ENCODE measurements at regions not wholly inside any gene's neighbourhood (a gene's known extent, or its start where the extent isn't known, plus 50 kb on each side); places are given as distances from the start of the nearest gene placed in this dataset.

DNA sequence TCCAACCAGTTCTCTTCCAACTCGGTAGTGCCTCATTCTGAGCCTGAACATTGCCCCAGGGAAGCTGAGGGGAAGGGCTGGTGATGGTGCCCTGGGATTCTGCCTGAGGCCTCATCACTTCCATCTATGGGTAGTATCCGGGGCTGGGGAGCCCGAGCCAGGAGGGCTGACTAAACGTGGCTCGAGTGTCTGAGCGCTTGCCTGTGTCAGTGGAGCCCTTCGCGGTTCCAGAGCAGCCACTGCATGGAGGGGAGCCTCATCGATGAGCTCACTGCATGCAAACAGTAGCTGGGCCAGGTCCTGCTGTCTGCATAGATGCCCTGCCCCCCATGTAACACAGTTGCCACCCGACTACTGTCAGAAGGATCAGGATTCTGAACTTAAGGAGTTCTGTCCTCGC, 129.3 kb downstream of the GLI2 start:
- H3K4me3 ChIP-seq, result no peak overlapping the region
- H3K27ac ChIP-seq, result no peak overlapping the region
- H3K4me1 ChIP-seq, result peaks cover 0 to 13% (median 10%) of the 10 kb centered on the region in 4 donors
- peaks cover 0 to 15% (median 2%) of the 10 kb centered on the region in 4 donors for H3K27me3 ChIP-seq
- 57 to 81% methylated on average over 5 to 11 of the region's 11 CpGs for WGBS, 2 donors
- no peaks in the 10 kb centered on the region for H3K36me3 ChIP-seq
- DNase-seq (no peak), ATAC-seq (ENCODE audit: low FRiP score in 2 of 2) (no peak)
- H3K9me3 ChIP-seq, result no peaks in the 10 kb centered on the region
- TF ChIP-seq, protein P1, sequence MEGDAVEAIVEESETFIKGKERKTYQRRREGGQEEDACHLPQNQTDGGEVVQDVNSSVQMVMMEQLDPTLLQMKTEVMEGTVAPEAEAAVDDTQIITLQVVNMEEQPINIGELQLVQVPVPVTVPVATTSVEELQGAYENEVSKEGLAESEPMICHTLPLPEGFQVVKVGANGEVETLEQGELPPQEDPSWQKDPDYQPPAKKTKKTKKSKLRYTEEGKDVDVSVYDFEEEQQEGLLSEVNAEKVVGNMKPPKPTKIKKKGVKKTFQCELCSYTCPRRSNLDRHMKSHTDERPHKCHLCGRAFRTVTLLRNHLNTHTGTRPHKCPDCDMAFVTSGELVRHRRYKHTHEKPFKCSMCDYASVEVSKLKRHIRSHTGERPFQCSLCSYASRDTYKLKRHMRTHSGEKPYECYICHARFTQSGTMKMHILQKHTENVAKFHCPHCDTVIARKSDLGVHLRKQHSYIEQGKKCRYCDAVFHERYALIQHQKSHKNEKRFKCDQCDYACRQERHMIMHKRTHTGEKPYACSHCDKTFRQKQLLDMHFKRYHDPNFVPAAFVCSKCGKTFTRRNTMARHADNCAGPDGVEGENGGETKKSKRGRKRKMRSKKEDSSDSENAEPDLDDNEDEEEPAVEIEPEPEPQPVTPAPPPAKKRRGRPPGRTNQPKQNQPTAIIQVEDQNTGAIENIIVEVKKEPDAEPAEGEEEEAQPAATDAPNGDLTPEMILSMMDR (IDR thresholded peaks at IDR 0.05), result no peak
- TF ChIP-seq EP300 (IDR thresholded peaks at IDR 0.05) (no peak), POLR2A (IDR thresholded peaks at IDR 0.05) (no peak), POLR2AphosphoS5 (IDR thresholded peaks at IDR 0.05) (no peak)

DNA sequence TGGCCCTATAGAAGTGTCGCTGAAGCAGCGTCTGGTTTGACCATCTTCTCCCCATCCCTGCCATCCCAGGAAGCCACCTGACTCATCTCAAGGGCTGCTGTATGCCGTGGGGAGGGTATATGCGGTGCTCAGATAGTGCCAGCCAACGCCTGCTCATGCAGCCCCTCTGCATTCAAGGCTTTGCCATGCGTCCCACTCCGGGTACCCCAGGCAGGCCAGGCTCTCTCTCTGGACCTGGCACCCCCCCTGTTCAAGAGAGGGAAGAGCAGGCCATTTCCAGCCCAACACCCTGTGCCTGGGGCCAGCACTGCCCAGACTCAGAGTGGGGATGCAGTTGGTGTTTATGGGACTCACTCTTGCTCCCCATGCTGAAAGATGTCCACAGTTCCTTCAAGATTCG, 130.0 kb downstream of the GLI2 start:
- Histone ChIP-seq H3K36me3 (no peaks in the 10 kb centered on the region), H3K27ac (no peak overlapping the region), H3K27me3 (peaks cover 0 to 15% (median 2%) of the 10 kb centered on the region in 4 donors), H3K4me1 (peaks cover 0 to 13% (median 10%) of the 10 kb centered on the region in 4 donors), H3K4me3 (no peak overlapping the region), H3K9me3 (no peaks in the 10 kb centered on the region)
- no peak for TF ChIP-seq POLR2A (IDR thresholded peaks at IDR 0.05)
- TF ChIP-seq, protein P1 (IDR thresholded peaks at IDR 0.05), result no peak
- TF ChIP-seq EP300 (IDR thresholded peaks at IDR 0.05), result no peak
- TF ChIP-seq POLR2AphosphoS5 (IDR thresholded peaks at IDR 0.05), result no peak
- ATAC-seq (ENCODE audit: low FRiP score in 2 of 2) (no peak), DNase-seq (no peak)
- WGBS, 2 donors, result 93 to 100% methylated on average over 3 to 8 of the region's 8 CpGs

DNA sequence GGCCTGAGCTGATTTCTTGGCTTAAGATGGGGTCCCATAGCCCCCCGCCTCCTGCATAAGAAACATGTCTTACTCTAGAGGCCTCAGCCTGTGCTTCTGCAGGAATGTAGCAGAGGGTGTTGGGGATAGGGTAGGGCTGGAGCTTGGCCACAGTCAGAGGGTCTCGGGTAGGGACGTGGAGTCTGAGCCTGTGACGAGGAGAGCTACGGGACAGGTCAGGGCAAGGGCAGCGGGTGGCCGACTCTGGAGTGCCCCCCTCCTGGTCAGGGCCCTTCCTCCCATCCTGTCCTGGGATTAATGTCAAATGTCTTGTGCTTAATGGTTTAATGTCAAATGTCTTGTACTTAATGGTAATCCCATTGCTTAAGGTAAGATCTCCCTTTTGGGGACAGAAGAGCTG, 130.4 kb downstream of the GLI2 start:
- Histone ChIP-seq H3K27me3 (peaks cover 0 to 15% (median 2%) of the 10 kb centered on the region in 4 donors), H3K4me1 (peaks cover 0 to 13% (median 10%) of the 10 kb centered on the region in 4 donors), H3K4me3 (no peak overlapping the region), H3K36me3 (no peaks in the 10 kb centered on the region), H3K27ac (no peak overlapping the region), H3K9me3 (no peaks in the 10 kb centered on the region)
- TF ChIP-seq EP300 (IDR thresholded peaks at IDR 0.05), result no peak
- TF ChIP-seq POLR2A (IDR thresholded peaks at IDR 0.05), result no peak
- TF ChIP-seq, protein P1 (IDR thresholded peaks at IDR 0.05), result no peak
- TF ChIP-seq POLR2AphosphoS5 (IDR thresholded peaks at IDR 0.05), result no peak
- WGBS, 2 donors, result 75% methylated on average over 7 of the region's 7 CpGs; no CpG with 5 or more reads in 1 of the 2 donors
- ATAC-seq (ENCODE audit: low FRiP score in 2 of 2), result no peak
- no peak for DNase-seq

DNA sequence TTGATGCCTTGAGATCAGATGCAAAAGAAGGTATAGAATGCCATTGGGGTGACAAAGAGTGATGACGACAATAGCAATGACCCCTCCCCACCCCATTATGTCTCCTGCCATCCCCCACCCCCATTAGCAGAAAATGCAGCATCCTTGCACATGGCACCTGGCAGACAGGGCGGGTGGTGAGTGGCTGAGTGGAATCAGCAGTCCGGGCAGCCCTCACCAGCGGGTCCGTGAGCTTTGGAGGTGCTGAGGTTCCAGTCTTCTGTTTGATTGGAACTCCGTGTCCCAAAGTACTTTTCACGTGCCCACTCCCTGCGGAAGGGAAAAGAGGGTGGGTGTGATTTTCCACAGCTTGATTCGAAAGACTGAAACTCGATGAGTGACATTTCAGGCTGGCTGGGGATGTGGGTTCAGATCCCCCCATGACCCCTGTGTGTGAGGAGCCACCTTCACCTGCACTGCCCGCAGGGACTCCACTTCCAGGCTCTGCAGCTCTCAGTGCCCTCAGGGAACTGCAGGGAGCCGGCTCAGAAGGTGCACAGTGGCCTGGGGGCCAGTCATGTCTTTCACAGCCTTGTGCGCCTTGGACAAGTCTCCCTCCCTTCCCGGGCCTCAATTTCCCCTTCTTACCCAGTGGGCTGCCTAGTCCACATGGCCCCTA, 130.9 kb downstream of the GLI2 start:
- DNase-seq, result no peak
- H3K4me1 ChIP-seq, result peaks cover 0 to 13% (median 10%) of the 10 kb centered on the region in 4 donors
- no peak for ATAC-seq (ENCODE audit: low FRiP score in 2 of 2)
- WGBS, 2 donors, result 80 to 83% methylated on average over 10 to 14 of the region's 14 CpGs
- no peaks in the 10 kb centered on the region for H3K36me3 ChIP-seq
- peak overlapping the region in 2 of 4 donors; percentile 20 to 41 for H3K4me3 ChIP-seq
- peaks cover 0 to 15% (median 2%) of the 10 kb centered on the region in 4 donors for H3K27me3 ChIP-seq
- peak overlapping the region in 3 of 4 donors; percentile 72 to 80 (median 80) for H3K27ac ChIP-seq
- no peak for TF ChIP-seq POLR2A (IDR thresholded peaks at IDR 0.05)
- no peak for TF ChIP-seq EP300 (IDR thresholded peaks at IDR 0.05)
- no peak for TF ChIP-seq POLR2AphosphoS5 (IDR thresholded peaks at IDR 0.05)
- TF ChIP-seq, protein P1 (IDR thresholded peaks at IDR 0.05), result no peak
- H3K9me3 ChIP-seq, result no peaks in the 10 kb centered on the region

All from upper lobe of left lung (tissue), 6 donors.